OCI-LY3 (cell line): ENCODE measurements at regions not wholly inside any gene's neighbourhood (a gene's known extent, or its start where the extent isn't known, plus 50 kb on each side); places are given as distances from the start of the nearest gene placed in this dataset.

Experiments used
- H2AFZ ChIP-seq: fragments of 200-600, 300-600 bp; shearing (Covaris generic); 2 replicates; pipeline ENCODE4 v1.6.0; 2014; ENCODE audit warnings: antibody characterized with exemption, low read depth, low read length
- H3K27ac ChIP-seq: fragments of 200-600, 300-600 bp; sonication (generic); 2 replicates; pipeline ENCODE4 v1.5.1; 2014; ENCODE audit warnings: mild to moderate bottlenecking, low read length, moderate library complexity, mixed read lengths
- H3K27me3 ChIP-seq: fragments of 200-600, 300-600 bp; sonication (generic); 2 replicates; pipeline ENCODE4 v1.6.1; 2014; ENCODE audit warnings: low read depth, low read length, mixed read lengths
- H3K36me3 ChIP-seq: fragments of 200-600, 300-600 bp; sonication (generic); replicated peaks from 2 replicates; pipeline ENCODE3; 2014; ENCODE audit warnings: low read depth, low read length, mixed read lengths
- H3K4me1 ChIP-seq: fragments of 300-600, 200-600 bp; sonication (generic); 2 replicates; pipeline ENCODE4 v1.6.1; 2014; ENCODE audit warnings: low read length, mixed read lengths
- H3K4me2 ChIP-seq: fragments of 200-600, 300-600 bp; sonication (generic); 2 replicates; pipeline ENCODE4 v1.6.1; 2014; ENCODE audit warnings: low read length, mixed read lengths
- H3K4me3 ChIP-seq: fragments of 300-600, 200-600 bp; sonication (generic); 2 replicates; pipeline ENCODE4 v1.5.1; 2014; ENCODE audit warnings: antibody characterized with exemption, mild to moderate bottlenecking, low read length, moderate library complexity
- H3K79me2 ChIP-seq: fragments of 300-600, 200-600 bp; shearing (Covaris generic); 2 replicates; pipeline ENCODE4 v1.6.1; 2014; ENCODE audit warnings: mild to moderate bottlenecking, low read length, mixed read lengths
- H3K9ac ChIP-seq: fragments of 300-600, 200-600 bp; shearing (Covaris generic); 2 replicates; pipeline ENCODE4 v1.6.0; 2014; ENCODE audit warnings: mild to moderate bottlenecking, low read length, moderate library complexity
- H3K9me3 ChIP-seq: fragments of 200-600, 300-600 bp; shearing (Covaris generic); 2 replicates; pipeline ENCODE4 v1.6.1; 2014; ENCODE audit warnings: low read length, mixed read lengths; ENCODE audit not compliant: insufficient read depth
- H4K20me1 ChIP-seq: fragments of 200-600, 300-600 bp; sonication (generic); 2 replicates; pipeline ENCODE4 v1.6.1; 2016; ENCODE audit warnings: low read length, mixed read lengths; ENCODE audit not compliant: insufficient read depth
- EZH2phosphoT487 ChIP-seq: fragments of 200-600 bp; shearing (Covaris generic); IDR thresholded peaks from 2 replicates; pipeline ENCODE4 v1.6.1; 2018; ENCODE audit warnings: antibody characterized with exemption, mixed run types, low read depth
- TF ChIP-seq, protein P1 (sequence below): fragments of 200-600, 300-600 bp; sonication (generic); IDR thresholded peaks from 2 replicates; pipeline ENCODE4 v1.5.1; 2014; ENCODE audit warnings: antibody characterized with exemption, low read length, low read depth

DNA sequence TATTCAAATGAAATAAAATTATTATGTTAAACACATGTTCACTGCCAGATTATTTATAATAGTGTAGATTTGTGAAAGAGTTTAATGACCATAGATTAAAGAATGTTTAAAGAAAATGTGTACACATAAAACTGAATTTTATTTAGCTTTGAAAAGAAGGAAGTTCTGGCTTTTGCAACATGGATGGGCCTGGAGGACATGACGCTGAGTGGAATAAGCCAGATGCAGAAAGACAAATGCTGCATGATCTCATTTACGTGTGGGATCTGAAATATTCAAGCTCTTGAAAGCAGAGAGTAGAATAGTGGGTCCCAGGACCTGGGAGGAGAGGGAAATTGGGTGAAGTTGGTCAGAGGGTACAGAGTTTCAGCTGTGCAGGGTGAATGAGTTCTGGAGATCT lies 1261.2 kb downstream of the TMEM121 start:
- no peaks in the 10 kb centered on the region for H3K36me3 ChIP-seq
- H3K27ac ChIP-seq: no peak overlapping the region
- H3K4me2 ChIP-seq: no peak overlapping the region
- no peak overlapping the region for H3K4me3 ChIP-seq
- no peak overlapping the region for H2AFZ ChIP-seq
- no peaks in the 10 kb centered on the region for H3K9me3 ChIP-seq
- TF ChIP-seq, protein P1, sequence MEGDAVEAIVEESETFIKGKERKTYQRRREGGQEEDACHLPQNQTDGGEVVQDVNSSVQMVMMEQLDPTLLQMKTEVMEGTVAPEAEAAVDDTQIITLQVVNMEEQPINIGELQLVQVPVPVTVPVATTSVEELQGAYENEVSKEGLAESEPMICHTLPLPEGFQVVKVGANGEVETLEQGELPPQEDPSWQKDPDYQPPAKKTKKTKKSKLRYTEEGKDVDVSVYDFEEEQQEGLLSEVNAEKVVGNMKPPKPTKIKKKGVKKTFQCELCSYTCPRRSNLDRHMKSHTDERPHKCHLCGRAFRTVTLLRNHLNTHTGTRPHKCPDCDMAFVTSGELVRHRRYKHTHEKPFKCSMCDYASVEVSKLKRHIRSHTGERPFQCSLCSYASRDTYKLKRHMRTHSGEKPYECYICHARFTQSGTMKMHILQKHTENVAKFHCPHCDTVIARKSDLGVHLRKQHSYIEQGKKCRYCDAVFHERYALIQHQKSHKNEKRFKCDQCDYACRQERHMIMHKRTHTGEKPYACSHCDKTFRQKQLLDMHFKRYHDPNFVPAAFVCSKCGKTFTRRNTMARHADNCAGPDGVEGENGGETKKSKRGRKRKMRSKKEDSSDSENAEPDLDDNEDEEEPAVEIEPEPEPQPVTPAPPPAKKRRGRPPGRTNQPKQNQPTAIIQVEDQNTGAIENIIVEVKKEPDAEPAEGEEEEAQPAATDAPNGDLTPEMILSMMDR: no peak
- TF ChIP-seq EZH2phosphoT487: no peak
- H3K79me2 ChIP-seq: no peaks in the 10 kb centered on the region
- no peaks in the 10 kb centered on the region for H4K20me1 ChIP-seq
- no peak overlapping the region for H3K9ac ChIP-seq
- 0 out of 2 replicates have a peak, but pooled peaks cover 7% of the 10 kb centered on the region for H3K27me3 ChIP-seq
- peaks cover 4% of the 10 kb centered on the region; the same call in 1 of the 2 replicates for H3K4me1 ChIP-seq

DNA sequence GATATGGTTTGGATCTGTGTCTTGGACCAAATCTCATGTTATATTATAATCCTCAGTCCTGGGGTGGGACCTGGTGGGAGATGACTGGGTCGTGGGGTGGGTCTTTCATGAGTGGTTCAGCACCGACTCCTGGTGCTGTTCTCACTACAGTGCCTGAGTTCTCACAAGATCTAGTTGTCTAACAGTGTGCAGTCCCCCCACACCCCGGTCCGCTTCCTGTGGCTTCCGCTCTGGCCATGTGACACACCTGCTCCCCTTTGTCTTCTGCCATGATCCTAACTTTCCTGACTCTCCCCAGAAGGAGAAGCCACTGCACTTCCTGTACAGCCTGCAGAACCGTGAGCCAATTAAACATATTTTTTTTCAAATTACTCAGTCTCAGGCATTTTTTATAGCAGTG lies 1262.2 kb downstream of the TMEM121 start:
- Histone ChIP-seq H3K4me3 (no peak overlapping the region), H3K27ac (no peak overlapping the region), H3K79me2 (no peaks in the 10 kb centered on the region), H3K27me3 (0 out of 2 replicates have a peak, but pooled peaks cover 7% of the 10 kb centered on the region), H3K36me3 (no peaks in the 10 kb centered on the region), H3K4me2 (no peak overlapping the region), H4K20me1 (no peaks in the 10 kb centered on the region), H3K9ac (no peak overlapping the region), H3K9me3 (no peaks in the 10 kb centered on the region), H2AFZ (no peak overlapping the region), H3K4me1 (peaks cover 4% of the 10 kb centered on the region; the same call in 1 of the 2 replicates)
- TF ChIP-seq EZH2phosphoT487: no peak
- TF ChIP-seq, protein P1: no peak

DNA sequence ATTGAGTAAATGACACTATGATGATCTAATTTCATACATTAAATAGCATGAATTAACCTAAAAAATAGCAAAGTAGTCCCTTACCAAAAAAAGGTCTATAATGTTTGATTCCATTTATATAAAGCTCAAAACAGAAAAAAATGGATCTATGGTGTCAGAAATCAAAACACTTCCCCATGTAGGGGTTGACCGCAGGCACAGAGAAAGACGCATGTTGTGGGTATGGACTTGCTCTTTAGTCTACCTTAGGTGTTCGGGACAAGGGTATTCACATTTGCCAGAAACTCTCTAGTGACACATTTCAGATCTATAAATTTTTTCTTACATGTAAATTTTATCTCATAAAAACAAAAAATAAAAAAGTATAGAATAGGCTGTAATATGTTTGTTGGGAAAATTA lies 1262.9 kb downstream of the TMEM121 start:
- H3K27ac ChIP-seq: no peak overlapping the region
- H3K4me3 ChIP-seq: no peak overlapping the region
- H2AFZ ChIP-seq: no peak overlapping the region
- peaks cover 10% of the 10 kb centered on the region; the same call in 1 of the 2 replicates for H3K27me3 ChIP-seq
- no peaks in the 10 kb centered on the region for H4K20me1 ChIP-seq
- no peak for TF ChIP-seq EZH2phosphoT487
- TF ChIP-seq, protein P1: no peak
- H3K36me3 ChIP-seq: no peaks in the 10 kb centered on the region
- no peaks in the 10 kb centered on the region for H3K9me3 ChIP-seq
- H3K4me1 ChIP-seq: peaks cover 4% of the 10 kb centered on the region; the same call in 1 of the 2 replicates
- no peak overlapping the region for H3K4me2 ChIP-seq
- no peak overlapping the region for H3K9ac ChIP-seq
- H3K79me2 ChIP-seq: no peaks in the 10 kb centered on the region

DNA sequence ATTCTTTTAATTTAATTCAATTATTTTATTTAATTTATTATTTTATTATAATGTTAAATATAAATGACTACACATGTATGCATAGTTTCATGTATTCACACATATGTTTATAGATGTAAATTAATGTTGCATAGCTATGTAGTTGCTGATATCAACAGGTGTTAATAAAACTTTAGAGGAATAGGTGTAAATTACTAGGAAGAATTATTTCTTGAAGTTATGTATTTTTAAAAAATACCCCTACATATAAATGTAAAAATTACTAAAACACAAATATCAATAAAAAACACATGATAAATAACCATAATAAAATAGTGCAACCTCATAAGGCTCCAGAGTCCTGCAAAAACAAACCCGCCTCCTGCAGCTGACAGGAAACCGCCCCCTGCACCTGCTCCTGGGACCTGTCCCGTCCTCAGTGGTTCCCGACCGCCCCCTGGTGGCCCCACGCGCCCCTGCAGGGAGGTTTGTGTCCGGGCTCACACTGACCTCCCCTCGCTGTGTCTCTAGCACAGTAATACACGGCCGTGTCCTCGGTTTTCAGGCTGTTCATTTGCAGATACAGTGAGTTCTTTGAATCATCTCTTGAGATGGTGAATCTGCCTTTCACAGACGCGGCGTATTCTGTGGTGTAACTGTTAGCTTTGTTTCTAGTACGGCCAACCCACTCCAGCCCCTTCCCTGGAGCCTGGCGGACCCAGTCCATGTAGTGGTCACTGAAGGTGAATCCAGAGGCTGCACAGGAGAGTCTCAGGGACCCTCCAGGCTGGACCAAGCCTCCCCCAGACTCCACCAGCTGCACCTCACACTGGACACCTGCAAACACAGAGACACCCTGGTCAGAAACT lies 1264.0 kb downstream of the TMEM121 start:
- Histone ChIP-seq H3K9me3 (no peaks in the 10 kb centered on the region), H3K27me3 (peaks cover 6% of the 10 kb centered on the region; the same call in 1 of the 2 replicates), H4K20me1 (no peaks in the 10 kb centered on the region), H3K4me1 (peaks cover 4% of the 10 kb centered on the region; the same call in 1 of the 2 replicates), H3K9ac (peak overlapping the region; percentile 54; the same call in 1 of the 2 replicates), H3K4me3 (peak overlapping the region; percentile 70), H3K4me2 (peak overlapping the region; percentile 90), H3K79me2 (no peaks in the 10 kb centered on the region), H3K27ac (no peak overlapping the region), H2AFZ (peak overlapping the region; percentile 90), H3K36me3 (no peaks in the 10 kb centered on the region)
- TF ChIP-seq, protein P1: peak; percentile 77
- TF ChIP-seq EZH2phosphoT487: no peak
